PFSK-1 (cell line): ENCODE measurements at regions not wholly inside any gene's neighbourhood (a gene's known extent, or its start where the extent isn't known, plus 50 kb on each side); places are given as distances from the start of the nearest gene placed in this dataset.

ENCODE experiments used
- FOXP2 ChIP-seq: optimal IDR thresholded peaks from 2 replicates; pipeline ENCODE3; 2011; ENCODE audit warnings: borderline replicate concordance, control low read depth, inconsistent platforms; ENCODE audit not compliant: insufficient read depth; ENCODE audit errors: extremely low read length, extremely low read depth
- POLR2AphosphoS5 ChIP-seq: IDR thresholded peaks from 2 replicates; pipeline ENCODE4 v1.6.1; 2012; ENCODE audit warnings: low read depth, mild to moderate bottlenecking, control low read depth, low read length, moderate library complexity
- REST ChIP-seq, 2 experiments: IDR thresholded peaks; 2 replicates each; pipeline versions ENCODE4 v1.6.1 to v1.8.0; 2011 to 2012; ENCODE audit warnings: low read depth in 2 of 2, low read length in 2 of 2, control low read depth in 1 of 2, inconsistent platforms in 1 of 2, mild to moderate bottlenecking in 1 of 2, moderate library complexity in 1 of 2; ENCODE audit not compliant: insufficient read depth in 1 of 2
- SIN3A ChIP-seq: IDR thresholded peaks from 2 replicates; pipeline ENCODE4 v1.6.1; 2012; ENCODE audit warnings: mild to moderate bottlenecking, low read length, moderate library complexity, borderline replicate concordance; ENCODE audit not compliant: insufficient read depth
- TAF1 ChIP-seq: IDR thresholded peaks from 2 replicates; pipeline ENCODE4 v1.6.1; 2012; ENCODE audit warnings: low read length, control low read depth, borderline replicate concordance; ENCODE audit not compliant: insufficient read depth

DNA sequence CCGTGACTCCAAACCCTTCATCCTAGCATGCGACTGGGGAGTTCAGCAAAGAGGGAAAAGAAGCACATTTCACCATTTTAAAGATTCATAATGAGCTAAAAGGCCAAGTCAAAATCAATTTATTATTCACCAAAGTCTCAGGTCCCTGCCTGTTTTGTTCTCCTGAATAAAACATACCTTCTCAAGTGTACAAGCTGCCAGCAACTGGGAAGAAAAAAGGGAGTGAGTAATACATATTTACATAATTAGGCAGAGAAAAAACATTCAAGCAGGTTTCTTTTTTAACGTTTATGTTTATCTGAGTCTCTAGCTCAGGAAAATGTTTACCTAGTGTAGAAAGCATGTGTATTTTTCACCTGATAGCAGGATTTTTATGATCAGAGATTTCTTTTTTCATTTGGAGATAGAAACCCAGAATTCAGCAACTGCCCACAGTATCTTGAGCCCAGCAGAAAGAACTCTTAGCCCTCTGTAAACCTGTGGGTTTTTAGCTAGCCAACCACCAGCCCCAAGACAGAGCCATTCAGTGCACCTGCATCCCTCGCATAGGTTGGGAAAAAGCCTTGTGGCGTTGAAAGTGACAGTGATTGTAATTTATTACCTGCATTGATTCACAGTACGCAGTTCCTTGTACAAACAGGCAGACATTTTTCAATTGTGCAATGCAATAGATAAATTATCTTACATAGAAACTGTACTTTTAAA lies 117.9 kb upstream of the GRIA1 start:
- TF ChIP-seq SIN3A, result no peak
- TF ChIP-seq FOXP2, result no peak
- no peak for TF ChIP-seq POLR2AphosphoS5
- TF ChIP-seq REST (IDR thresholded peaks at IDR 0.05; ENCODE audit: insufficient read depth in 1 of 2, low read depth in 2 of 2, low read length in 2 of 2), result no peak
- TF ChIP-seq TAF1, result no peak

DNA sequence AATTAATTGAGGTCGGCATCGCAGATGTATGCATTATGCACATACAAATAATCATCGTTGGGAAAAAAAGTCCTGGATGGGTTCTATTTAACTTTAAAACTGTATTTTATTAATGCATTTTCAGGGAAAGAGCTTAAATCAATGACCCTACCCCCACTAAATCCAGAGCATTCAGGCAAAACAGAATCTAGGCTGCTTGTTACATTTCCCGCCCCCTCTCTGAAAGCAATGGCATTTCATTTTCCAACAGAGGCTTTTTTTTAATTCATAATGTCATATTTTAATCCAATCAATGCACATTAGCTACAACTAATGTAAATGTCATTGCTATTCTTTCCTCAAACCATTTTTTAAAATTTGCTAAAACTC lies 117.4 kb upstream of the GRIA1 start:
- TF ChIP-seq POLR2AphosphoS5 (no peak), FOXP2 (no peak), SIN3A (no peak), TAF1 (no peak)

- TF ChIP-seq REST (IDR thresholded peaks at IDR 0.05; ENCODE audit: insufficient read depth in 1 of 2, low read depth in 2 of 2, low read length in 2 of 2) (no peak), TAF1 (no peak), FOXP2 (no peak), SIN3A (no peak), POLR2AphosphoS5 (no peak)
Observed at GRCh38 chr5:153390569-153390968, 99.9 kb upstream of the GRIA1 start.

DNA sequence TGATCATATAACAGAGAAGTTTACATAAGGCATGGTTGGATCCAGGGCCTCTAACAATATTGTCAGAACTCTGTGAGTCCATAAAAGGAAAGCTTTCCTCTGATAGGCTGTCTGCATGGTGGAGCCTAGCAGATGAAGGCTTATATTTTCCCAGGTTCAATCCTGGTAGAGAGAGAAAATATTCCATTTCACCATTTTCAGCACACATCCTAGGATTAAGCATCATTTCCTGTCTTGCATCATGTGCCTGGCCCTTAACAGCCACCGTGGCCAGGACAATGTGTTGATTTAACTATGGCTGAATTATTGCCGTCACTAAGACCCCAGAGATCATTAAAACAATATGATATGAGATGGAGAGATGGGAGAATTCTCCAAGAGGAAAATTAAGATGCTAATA lies 90.9 kb upstream of the GRIA1 start:
- TF ChIP-seq TAF1 (no peak), FOXP2 (no peak), POLR2AphosphoS5 (no peak), REST (IDR thresholded peaks at IDR 0.05; ENCODE audit: insufficient read depth in 1 of 2, low read depth in 2 of 2, low read length in 2 of 2) (no peak), SIN3A (no peak)

GRCh38 chr5:153400931-153401330 lies 89.5 kb upstream of the GRIA1 start:
- TF ChIP-seq REST (IDR thresholded peaks at IDR 0.05; ENCODE audit: insufficient read depth in 1 of 2, low read depth in 2 of 2, low read length in 2 of 2), result no peak
- no peak for TF ChIP-seq SIN3A
- no peak for TF ChIP-seq FOXP2
- TF ChIP-seq TAF1, result no peak
- no peak for TF ChIP-seq POLR2AphosphoS5
